DND-41 (cell line): ENCODE measurements at regions not wholly inside any gene's neighbourhood (a gene's known extent, or its start where the extent isn't known, plus 50 kb on each side); places are given as distances from the start of the nearest gene placed in this dataset.
A peak's percentile ranks its signal among the peaks of the same experiment; 100 is the strongest.
"Not testable (repeated sequence)": the region's sequence is repeated elsewhere in the genome, so short reads cannot be mapped to it uniquely, and the experiment has no call there.

Source experiments
- ATAC-seq: fragments of 200-7000 bp; cut with Tn5 transposase; 3 replicates; pipeline ENCODE4 v1.9.1; 2021; ENCODE audit warnings: low read depth; ENCODE audit not compliant: insufficient read depth
- DNase-seq: peaks from one replicate; pipeline ENCODE4 v3.0.0-alpha.2; 2020
- H2AFZ ChIP-seq: 2 replicates; pipeline ENCODE4 v1.6.0; 2012; ENCODE audit warnings: low read depth, low read length
- H3K27ac ChIP-seq: 2 replicates; pipeline ENCODE4 v1.5.1; 2012; ENCODE audit warnings: low read length, inconsistent platforms
- H3K27me3 ChIP-seq: fragments of 200-600 bp; sonication (generic); 2 replicates; pipeline ENCODE4 v1.6.0; 2012; ENCODE audit warnings: low read length, mild to moderate bottlenecking, inconsistent platforms; ENCODE audit not compliant: insufficient read depth, poor library complexity
- H3K36me3 ChIP-seq: 2 replicates; pipeline ENCODE4 v1.5.1; 2012; ENCODE audit warnings: low read length, inconsistent platforms; ENCODE audit not compliant: insufficient read depth
- H3K4me1 ChIP-seq: 2 replicates; pipeline ENCODE4 v1.5.1; 2012; ENCODE audit warnings: mild to moderate bottlenecking, low read length; ENCODE audit not compliant: insufficient read depth
- H3K4me2 ChIP-seq: 2 replicates; pipeline ENCODE4 v1.6.0; 2012; ENCODE audit warnings: mild to moderate bottlenecking, moderate library complexity, low read length, inconsistent platforms; ENCODE audit not compliant: insufficient read depth
- H3K4me3 ChIP-seq, 2 experiments: fragments of 200-600 bp in 1 of 2; shearing (Covaris generic) in 1 of 2; 2 replicates each; pipeline ENCODE4 v1.5.1; 2012 to 2016; ENCODE audit warnings: inconsistent platforms in 2 of 2, low read length in 2 of 2, mild to moderate bottlenecking in 2 of 2, low read depth in 1 of 2, moderate library complexity in 1 of 2
- H3K79me2 ChIP-seq: 2 replicates; pipeline ENCODE4 v1.6.0; 2012; ENCODE audit warnings: low read length, inconsistent platforms; ENCODE audit not compliant: insufficient read depth
- H3K9ac ChIP-seq: 2 replicates; pipeline ENCODE4 v1.6.0; 2012; ENCODE audit warnings: low read depth, mild to moderate bottlenecking, inconsistent platforms, low read length, moderate library complexity
- H3K9me3 ChIP-seq: 2 replicates; pipeline ENCODE4 v1.5.1; 2012; ENCODE audit warnings: low read length, moderate library complexity, mild to moderate bottlenecking, inconsistent platforms; ENCODE audit not compliant: insufficient read depth, severe bottlenecking
- H4K20me1 ChIP-seq: 2 replicates; pipeline ENCODE4 v1.6.0; 2012; ENCODE audit warnings: low read length; ENCODE audit not compliant: insufficient read depth
- CTCF ChIP-seq: IDR thresholded peaks from 2 replicates; pipeline ENCODE4 v1.5.1; 2012; ENCODE audit warnings: borderline replicate concordance, low read length, moderate library complexity, mild to moderate bottlenecking; ENCODE audit not compliant: poor library complexity, severe bottlenecking; ENCODE audit errors: extremely low read depth
- EZH2 ChIP-seq: IDR thresholded peaks from 3 replicates; pipeline ENCODE4 v1.6.1; 2012; ENCODE audit warnings: borderline replicate concordance, low read depth, mild to moderate bottlenecking, moderate library complexity, low read length, inconsistent platforms; ENCODE audit not compliant: severe bottlenecking

DNA sequence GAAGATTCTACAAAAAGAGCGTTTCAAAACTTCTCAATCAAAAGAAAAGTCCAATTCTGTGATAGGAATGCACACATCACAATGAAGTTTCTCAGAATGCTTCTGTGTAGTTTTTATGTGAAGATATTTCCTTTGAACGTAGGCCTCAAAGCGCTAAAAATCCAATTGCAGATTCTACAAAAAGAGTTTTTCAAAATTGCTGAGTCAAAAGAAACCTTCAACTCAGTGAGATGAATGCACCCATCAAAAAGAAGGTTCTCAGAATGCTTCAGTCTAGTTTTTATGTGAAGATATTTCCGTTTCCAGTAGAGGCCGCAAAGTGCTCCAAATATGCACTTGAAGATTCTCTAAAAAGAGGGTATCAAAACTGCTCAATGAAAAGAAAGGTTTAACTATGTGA is 319.7 kb upstream of the DEFB115 start:
- no peak for DNase-seq
- no peak overlapping the region for H3K9ac ChIP-seq
- no peak overlapping the region for H3K4me2 ChIP-seq
- ATAC-seq: no peak
- no peak overlapping the region for H3K27ac ChIP-seq
- H3K9me3 ChIP-seq: peaks cover 6% of the 10 kb centered on the region
- TF ChIP-seq EZH2: no peak
- TF ChIP-seq CTCF: no peak
- no peak overlapping the region for H3K4me3 ChIP-seq
- no peaks in the 10 kb centered on the region for H3K79me2 ChIP-seq
- H3K4me1 ChIP-seq: no peaks in the 10 kb centered on the region
- no peaks in the 10 kb centered on the region for H3K36me3 ChIP-seq
- H4K20me1 ChIP-seq: no peaks in the 10 kb centered on the region
- H3K27me3 ChIP-seq: no peaks in the 10 kb centered on the region
- no peak overlapping the region for H2AFZ ChIP-seq

DNA sequence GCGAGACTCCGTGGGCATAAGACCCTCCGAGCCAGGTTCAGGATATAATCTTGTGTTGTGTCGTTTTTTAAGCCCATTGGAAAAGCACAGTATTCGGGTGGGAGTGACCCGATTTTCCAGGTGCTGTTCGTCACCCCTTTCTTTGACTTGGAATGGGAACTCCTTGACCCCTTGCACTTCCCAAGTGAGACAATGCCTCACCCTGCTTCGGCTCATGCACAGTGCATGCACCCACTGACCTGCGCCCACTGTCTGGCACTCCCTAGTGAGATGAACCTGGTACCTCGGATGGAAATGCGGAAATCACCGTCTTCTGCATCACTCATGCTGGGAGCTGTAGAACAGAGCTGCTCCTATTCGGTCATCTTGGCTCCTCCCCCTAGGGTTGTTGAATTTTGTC is 307.7 kb upstream of the DEFB115 start:
- Histone ChIP-seq H2AFZ (no peak overlapping the region), H3K9ac (no peak overlapping the region), H3K36me3 (no peaks in the 10 kb centered on the region), H3K79me2 (no peaks in the 10 kb centered on the region), H3K9me3 (peaks cover 7% of the 10 kb centered on the region), H3K27ac (no peak overlapping the region), H4K20me1 (no peaks in the 10 kb centered on the region), H3K4me3 (no peak overlapping the region), H3K27me3 (no peaks in the 10 kb centered on the region), H3K4me1 (peaks cover 29% of the 10 kb centered on the region), H3K4me2 (no peak overlapping the region)
- ATAC-seq: no peak
- TF ChIP-seq CTCF (no peak), EZH2 (no peak)
- DNase-seq: no peak

DNA sequence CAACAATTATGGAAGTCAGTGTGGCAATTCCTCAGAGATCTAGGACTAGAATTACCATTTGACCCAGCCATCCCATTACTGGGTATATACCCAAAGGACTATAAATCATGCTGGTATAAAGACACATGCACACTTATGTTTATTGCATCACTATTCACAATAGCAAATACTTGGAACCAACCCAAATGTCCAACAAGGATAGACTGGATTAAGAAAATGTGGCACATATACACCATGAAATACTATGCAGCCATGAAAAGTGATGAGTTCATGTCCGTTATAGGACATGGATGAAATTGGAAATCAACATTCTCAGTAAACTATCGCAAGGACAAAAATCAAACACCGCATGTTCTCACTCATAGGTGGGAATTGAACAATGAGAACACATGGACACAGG is 306.4 kb upstream of the DEFB115 start:
- peaks cover 42% of the 10 kb centered on the region for H3K4me1 ChIP-seq
- H4K20me1 ChIP-seq, ATAC-seq, DNase-seq, H3K4me3 ChIP-seq, H3K4me2 ChIP-seq, H3K36me3 ChIP-seq, H2AFZ ChIP-seq, H3K9ac ChIP-seq, H3K27me3 ChIP-seq, H3K27ac ChIP-seq, H3K9me3 ChIP-seq, H3K79me2 ChIP-seq: not testable (repeated sequence)

DNA sequence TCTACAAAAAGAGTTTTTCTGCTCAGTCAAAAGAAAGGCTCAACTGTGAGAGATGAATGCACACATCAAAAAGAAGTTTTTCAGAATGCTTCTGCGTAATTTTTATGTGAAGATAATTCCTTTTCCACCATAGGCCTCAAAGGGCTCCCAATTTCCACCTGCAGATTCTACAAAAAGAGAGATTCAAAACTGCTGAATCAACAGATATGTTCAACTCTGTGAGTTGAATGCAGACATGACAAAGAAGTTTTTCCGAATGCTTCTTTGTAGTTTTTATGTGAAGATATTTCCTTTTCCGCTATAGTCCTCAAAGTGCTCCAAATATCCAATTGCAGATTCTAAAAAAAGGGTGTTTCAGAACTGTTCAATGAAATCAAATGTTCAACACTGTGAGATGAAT is 300.8 kb upstream of the DEFB115 start:
- ATAC-seq: not testable (repeated sequence)

DNA sequence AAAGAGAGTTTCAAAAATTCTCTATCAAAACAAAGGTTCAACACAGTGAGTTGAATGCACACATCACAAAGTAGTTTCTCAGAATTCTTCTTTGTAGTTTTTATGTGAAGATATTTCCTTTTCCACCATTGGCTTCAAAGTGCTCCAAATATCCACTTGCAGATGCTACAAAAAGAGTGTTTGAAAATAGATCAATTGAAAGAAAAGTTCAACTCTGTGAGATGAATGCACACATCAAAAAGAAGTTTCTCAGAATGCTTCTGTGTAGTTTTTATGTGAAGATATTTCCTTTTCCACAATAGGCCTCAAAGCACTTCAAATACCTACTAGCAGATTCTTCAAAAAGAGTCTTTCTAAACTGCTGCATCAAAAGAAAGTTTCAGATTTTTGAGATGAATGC is 298.3 kb upstream of the DEFB115 start:
- H3K9me3 ChIP-seq: peaks cover 21% of the 10 kb centered on the region
- not testable (repeated sequence) for DNase-seq, H3K79me2 ChIP-seq, H3K9ac ChIP-seq, H3K4me3 ChIP-seq, H2AFZ ChIP-seq, H3K36me3 ChIP-seq, H3K4me2 ChIP-seq, H4K20me1 ChIP-seq, H3K27me3 ChIP-seq
- peak; percentile 71 for ATAC-seq
- H3K27ac ChIP-seq: peak overlapping the region; percentile 67
- peaks cover 89% of the 10 kb centered on the region for H3K4me1 ChIP-seq

More for the DNA sequence above, 300.8 kb upstream of the DEFB115 start:
- Histone ChIP-seq H3K27ac (peak overlapping the region; percentile 61), H3K9me3 (peaks cover 12% of the 10 kb centered on the region), H3K4me1 (peaks cover 83% of the 10 kb centered on the region)
- not testable (repeated sequence) for H3K27me3 ChIP-seq, H3K36me3 ChIP-seq, H3K4me2 ChIP-seq, H3K4me3 ChIP-seq, H2AFZ ChIP-seq, H3K79me2 ChIP-seq, H3K9ac ChIP-seq, H4K20me1 ChIP-seq, DNase-seq
